ENCODE measurements at regions not wholly inside any gene's neighbourhood (a gene's known extent, or its start where the extent isn't known, plus 50 kb on each side); places are given as distances from the start of the nearest gene placed in this dataset.

DNA sequence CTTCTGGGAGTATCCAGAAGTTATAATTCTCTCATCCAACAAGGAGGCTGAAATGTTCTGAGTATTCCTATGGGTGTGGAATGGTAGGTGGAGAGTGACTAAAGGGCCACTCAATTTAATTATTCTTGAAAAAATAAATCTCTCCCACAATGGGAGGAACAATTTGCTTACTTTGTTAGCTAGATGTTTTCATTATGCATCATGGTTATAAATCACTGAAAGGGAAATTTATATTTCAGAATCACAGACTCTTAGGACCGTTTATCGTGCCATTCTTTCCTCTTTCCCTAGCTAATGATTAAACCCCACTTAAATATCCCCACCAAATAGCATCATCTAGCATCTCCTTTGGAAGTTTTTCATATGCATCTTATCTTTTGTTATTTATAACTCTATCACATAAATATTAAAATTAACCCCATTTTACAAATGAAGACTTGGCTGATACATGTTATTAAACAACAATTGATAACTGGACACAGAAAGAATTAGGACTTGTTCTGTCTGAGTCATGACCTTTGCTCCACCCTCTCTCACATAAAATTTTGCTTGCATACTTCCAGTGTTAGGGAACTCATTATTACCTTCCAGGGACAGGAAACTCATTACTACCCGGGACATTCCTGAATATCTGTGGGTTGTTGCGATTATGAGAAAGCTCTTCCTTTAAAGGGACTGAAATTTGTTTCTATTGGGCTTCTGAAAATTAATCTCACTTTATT, 94.9 kb upstream of the NMUR2 start:
- Histone ChIP-seq H3K9me3 (ENCODE audit: low read length) (no peaks in the 10 kb centered on the region), H3K36me3 (replicated peaks in 1 of 2; ENCODE audit: control insufficient read depth in 1 of 2, insufficient read depth in 2 of 2, low read length in 2 of 2) (no peaks in the 10 kb centered on the region), H3K4me1 (ENCODE audit: insufficient read depth, low read length) (no peaks in the 10 kb centered on the region), H3K27me3 (ENCODE audit: control insufficient read depth in 1 of 2, insufficient read depth in 2 of 2, low read length in 2 of 2) (no peaks in the 10 kb centered on the region; a peak in 1 of 5 replicates), H3K9ac (ENCODE audit: insufficient read depth, low read depth, low read length) (no peak overlapping the region), H3K4me3 (replicated peaks in 1 of 3; ENCODE audit: insufficient read depth in 1 of 3, low read depth in 2 of 3, low read length in 3 of 3) (no peak overlapping the region), H2AFZ (ENCODE audit: low read length) (no peak overlapping the region), H4K20me1 (ENCODE audit: insufficient read depth, low read length) (no peaks in the 10 kb centered on the region), H3K27ac (ENCODE audit: extremely low read length, insufficient read depth, low read length) (no peak overlapping the region), H3K4me2 (ENCODE audit: low read depth, low read length) (no peak overlapping the region), H3K79me2 (ENCODE audit: insufficient read depth, low read length) (no peaks in the 10 kb centered on the region)
- DNase-seq (ENCODE audit: low spot score) (no peak), FAIRE-seq (no peak), ATAC-seq (no peak)
- POLR2A ChIA-PET: no interaction called here
- no peak for TF ChIP-seq FOXO1 (CRISPR knock-in tag; IDR thresholded peaks at IDR 0.05)
- TF ChIP-seq, protein P1, sequence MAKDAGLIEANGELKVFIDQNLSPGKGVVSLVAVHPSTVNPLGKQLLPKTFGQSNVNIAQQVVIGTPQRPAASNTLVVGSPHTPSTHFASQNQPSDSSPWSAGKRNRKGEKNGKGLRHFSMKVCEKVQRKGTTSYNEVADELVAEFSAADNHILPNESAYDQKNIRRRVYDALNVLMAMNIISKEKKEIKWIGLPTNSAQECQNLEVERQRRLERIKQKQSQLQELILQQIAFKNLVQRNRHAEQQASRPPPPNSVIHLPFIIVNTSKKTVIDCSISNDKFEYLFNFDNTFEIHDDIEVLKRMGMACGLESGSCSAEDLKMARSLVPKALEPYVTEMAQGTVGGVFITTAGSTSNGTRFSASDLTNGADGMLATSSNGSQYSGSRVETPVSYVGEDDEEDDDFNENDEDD (CRISPR knock-in tag; IDR thresholded peaks at IDR 0.05; ENCODE audit: borderline replicate concordance): no peak
- intact Hi-C loops (cut with micrococcal nuclease; ENCODE audit: unreplicated experiment): no loop called here
- no TSS peak for BruUV-seq (replicated peaks)
- CTCF ChIA-PET (ENCODE audit: low intra/inter-chr PET ratio, low total read pairs): no interaction called here
- 5% methylated on average over 4 of the region's 4 CpGs for WGBS (ENCODE audit: low lambda C conversion rate)
- in situ Hi-C loops (cut with HindIII; ENCODE audit: extremely low pct_ligation_motif_present, low pct_unique_long_range_greater_than_20kb): loop anchor here (25.0 kb wide), 1 partner anchor 663 kb away; no protein-coding TSS in a partner anchor

GRCh38 chr5:152501294-152501693, 96.2 kb upstream of the NMUR2 start:
- Histone ChIP-seq H3K9me3 (ENCODE audit: low read length) (no peaks in the 10 kb centered on the region), H3K4me3 (replicated peaks in 1 of 3; ENCODE audit: insufficient read depth in 1 of 3, low read depth in 2 of 3, low read length in 3 of 3) (no peak overlapping the region), H3K9ac (ENCODE audit: insufficient read depth, low read depth, low read length) (no peak overlapping the region), H3K27ac (ENCODE audit: extremely low read length, insufficient read depth, low read length) (no peak overlapping the region), H3K36me3 (replicated peaks in 1 of 2; ENCODE audit: control insufficient read depth in 1 of 2, insufficient read depth in 2 of 2, low read length in 2 of 2) (no peaks in the 10 kb centered on the region), H4K20me1 (ENCODE audit: insufficient read depth, low read length) (no peaks in the 10 kb centered on the region), H3K4me1 (ENCODE audit: insufficient read depth, low read length) (no peaks in the 10 kb centered on the region), H3K79me2 (ENCODE audit: insufficient read depth, low read length) (no peaks in the 10 kb centered on the region), H3K4me2 (ENCODE audit: low read depth, low read length) (no peak overlapping the region), H2AFZ (ENCODE audit: low read length) (no peak overlapping the region), H3K27me3 (ENCODE audit: control insufficient read depth in 1 of 2, insufficient read depth in 2 of 2, low read length in 2 of 2) (no peaks in the 10 kb centered on the region; a peak in 1 of 5 replicates)
- 21% methylated on average over 2 of the region's 2 CpGs for WGBS (ENCODE audit: low lambda C conversion rate)
- ATAC-seq (no peak), FAIRE-seq (no peak), DNase-seq (ENCODE audit: low spot score) (no peak)
- BruUV-seq (replicated peaks): no TSS peak
- ChIA-PET POLR2A (no interaction called here), CTCF (ENCODE audit: low intra/inter-chr PET ratio, low total read pairs) (no interaction called here)
- intact Hi-C loops (cut with micrococcal nuclease; ENCODE audit: unreplicated experiment) (no loop called here), in situ Hi-C loops (cut with HindIII; ENCODE audit: extremely low pct_ligation_motif_present, low pct_unique_long_range_greater_than_20kb) (loop anchor here (25.0 kb wide), 1 partner anchor 664 kb away; no protein-coding TSS in a partner anchor)
- TF ChIP-seq KMT2B (CRISPR knock-in tag; IDR thresholded peaks at IDR 0.05) (no peak), SP5 (CRISPR knock-in tag; IDR thresholded peaks at IDR 0.05; ENCODE audit: borderline replicate concordance, low read depth) (no peak), ARID5B (CRISPR knock-in tag; IDR thresholded peaks at IDR 0.05) (no peak), POLR2A (IDR thresholded peaks at IDR 0.05; ENCODE audit: insufficient read depth in 1 of 2, low read depth in 2 of 2, low read length in 2 of 2) (no peak), EED (CRISPR knock-in tag; IDR thresholded peaks at IDR 0.05) (no peak), ZNF30 (CRISPR knock-in tag; IDR thresholded peaks at IDR 0.05) (no peak), HMG20B (CRISPR knock-in tag; conservative IDR thresholded peaks at IDR 0.05) (no peak)
- TF ChIP-seq, protein P2, sequence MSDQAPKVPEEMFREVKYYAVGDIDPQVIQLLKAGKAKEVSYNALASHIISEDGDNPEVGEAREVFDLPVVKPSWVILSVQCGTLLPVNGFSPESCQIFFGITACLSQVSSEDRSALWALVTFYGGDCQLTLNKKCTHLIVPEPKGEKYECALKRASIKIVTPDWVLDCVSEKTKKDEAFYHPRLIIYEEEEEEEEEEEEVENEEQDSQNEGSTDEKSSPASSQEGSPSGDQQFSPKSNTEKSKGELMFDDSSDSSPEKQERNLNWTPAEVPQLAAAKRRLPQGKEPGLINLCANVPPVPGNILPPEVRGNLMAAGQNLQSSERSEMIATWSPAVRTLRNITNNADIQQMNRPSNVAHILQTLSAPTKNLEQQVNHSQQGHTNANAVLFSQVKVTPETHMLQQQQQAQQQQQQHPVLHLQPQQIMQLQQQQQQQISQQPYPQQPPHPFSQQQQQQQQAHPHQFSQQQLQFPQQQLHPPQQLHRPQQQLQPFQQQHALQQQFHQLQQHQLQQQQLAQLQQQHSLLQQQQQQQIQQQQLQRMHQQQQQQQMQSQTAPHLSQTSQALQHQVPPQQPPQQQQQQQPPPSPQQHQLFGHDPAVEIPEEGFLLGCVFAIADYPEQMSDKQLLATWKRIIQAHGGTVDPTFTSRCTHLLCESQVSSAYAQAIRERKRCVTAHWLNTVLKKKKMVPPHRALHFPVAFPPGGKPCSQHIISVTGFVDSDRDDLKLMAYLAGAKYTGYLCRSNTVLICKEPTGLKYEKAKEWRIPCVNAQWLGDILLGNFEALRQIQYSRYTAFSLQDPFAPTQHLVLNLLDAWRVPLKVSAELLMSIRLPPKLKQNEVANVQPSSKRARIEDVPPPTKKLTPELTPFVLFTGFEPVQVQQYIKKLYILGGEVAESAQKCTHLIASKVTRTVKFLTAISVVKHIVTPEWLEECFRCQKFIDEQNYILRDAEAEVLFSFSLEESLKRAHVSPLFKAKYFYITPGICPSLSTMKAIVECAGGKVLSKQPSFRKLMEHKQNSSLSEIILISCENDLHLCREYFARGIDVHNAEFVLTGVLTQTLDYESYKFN (CRISPR knock-in tag; conservative IDR thresholded peaks at IDR 0.05): no peak
